WERI-Rb-1 (cell line): ENCODE measurements at regions not wholly inside any gene's neighbourhood (a gene's known extent, or its start where the extent isn't known, plus 50 kb on each side); places are given as distances from the start of the nearest gene placed in this dataset.

Experiments
- DNase-seq: peaks from one replicate; pipeline ENCODE4 v3.0.0-alpha.2; 2020
- H3K27ac ChIP-seq: fragments of 250-450 bp; sonication (Bioruptor Pico); 2 replicates; pipeline ENCODE4 v1.5.1; 2020; ENCODE audit warnings: mild to moderate bottlenecking, moderate library complexity
- H3K27me3 ChIP-seq: fragments of 250-450 bp; sonication (Bioruptor Pico); 2 replicates; pipeline ENCODE4 v1.5.1; 2021; ENCODE audit warnings: mild to moderate bottlenecking, low read depth, moderate library complexity; ENCODE audit not compliant: insufficient read depth, severe bottlenecking
- H3K36me3 ChIP-seq: fragments of 250-450 bp; sonication (Bioruptor Pico); 2 replicates; pipeline ENCODE4 v1.5.1; 2020; ENCODE audit warnings: mild to moderate bottlenecking, moderate library complexity
- H3K4me3 ChIP-seq: 2 replicates; pipeline ENCODE4 v1.5.1; 2011; ENCODE audit warnings: low read depth, mild to moderate bottlenecking, control low read depth, low read length
- H3K9me3 ChIP-seq: fragments of 250-450 bp; sonication (Bioruptor Pico); 2 replicates; pipeline ENCODE4 v1.5.1; 2021; ENCODE audit warnings: mild to moderate bottlenecking, moderate library complexity; ENCODE audit not compliant: severe bottlenecking
- CTCF ChIP-seq: IDR thresholded peaks from 2 replicates; pipeline ENCODE4 v1.5.1; 2011; ENCODE audit warnings: low read depth, mild to moderate bottlenecking, control low read depth, inconsistent platforms, low read length

DNA sequence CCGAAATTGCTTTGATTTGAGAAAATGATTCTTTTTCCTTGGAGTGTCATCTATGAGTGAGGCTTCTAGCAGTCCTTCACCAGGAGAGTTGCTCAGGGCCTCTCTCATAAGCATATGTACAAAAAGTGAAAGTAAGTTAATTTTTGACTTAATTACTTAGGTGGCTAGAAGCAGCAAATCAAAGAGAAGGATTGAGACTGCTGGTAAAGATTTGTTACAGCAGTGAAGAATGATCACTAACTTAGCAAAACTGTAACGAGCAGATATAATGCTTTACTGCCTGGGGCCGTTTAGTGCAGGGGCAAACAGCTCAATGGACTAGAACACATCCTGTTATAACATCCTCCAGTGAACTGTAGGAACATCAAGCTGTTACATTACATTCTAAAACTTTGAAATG lies 167.8 kb upstream of the RIPOR2 start:
- Histone ChIP-seq H3K36me3 (no peaks in the 10 kb centered on the region), H3K9me3 (no peaks in the 10 kb centered on the region), H3K27me3 (no peaks in the 10 kb centered on the region), H3K27ac (no peak overlapping the region), H3K4me3 (no peak overlapping the region)
- TF ChIP-seq CTCF = no peak
- DNase-seq = no peak

DNA sequence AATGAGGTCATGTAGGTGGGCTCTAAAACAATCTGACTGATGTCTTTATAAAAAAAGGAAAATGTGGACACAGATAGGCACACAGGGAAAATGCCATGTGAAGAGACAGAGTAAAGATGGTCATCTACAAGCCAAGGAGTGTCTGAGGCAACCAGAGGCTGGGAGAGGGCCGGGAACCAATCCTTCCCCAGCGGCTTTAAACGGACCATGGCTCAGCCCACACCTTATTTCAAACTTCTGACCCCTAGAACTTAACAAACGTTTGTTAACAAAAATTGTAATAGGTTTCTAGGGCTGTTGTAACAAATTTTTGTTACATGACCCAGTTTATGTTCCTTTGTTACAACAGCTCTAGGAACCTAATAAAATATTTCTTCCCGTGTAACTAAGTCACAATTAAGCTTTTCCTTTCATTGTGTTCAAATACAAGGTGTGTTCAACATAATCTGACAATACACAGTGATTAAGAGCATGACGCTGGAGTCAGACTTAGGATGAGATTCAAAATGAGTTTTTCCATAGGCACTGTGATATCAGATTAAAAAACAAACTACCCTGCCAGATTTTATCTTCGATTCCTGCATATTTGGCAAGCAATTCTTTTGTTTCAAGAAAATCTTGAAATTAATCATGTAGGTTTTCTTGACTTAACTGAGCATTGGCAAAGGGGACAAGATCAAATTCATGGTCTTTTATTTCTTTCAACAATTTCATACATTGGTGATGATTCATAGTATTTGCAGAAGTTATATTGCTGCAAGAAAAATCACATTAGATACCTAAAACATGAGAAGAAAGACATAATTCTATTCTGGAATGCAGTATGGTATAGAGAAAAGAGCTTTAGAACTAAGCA lies 169.5 kb upstream of the RIPOR2 start:
- no peak for TF ChIP-seq CTCF
- DNase-seq = no peak
- no peak overlapping the region for H3K27ac ChIP-seq
- H3K9me3 ChIP-seq = no peaks in the 10 kb centered on the region
- H3K36me3 ChIP-seq = no peaks in the 10 kb centered on the region
- H3K27me3 ChIP-seq = no peaks in the 10 kb centered on the region
- H3K4me3 ChIP-seq = no peak overlapping the region

DNA sequence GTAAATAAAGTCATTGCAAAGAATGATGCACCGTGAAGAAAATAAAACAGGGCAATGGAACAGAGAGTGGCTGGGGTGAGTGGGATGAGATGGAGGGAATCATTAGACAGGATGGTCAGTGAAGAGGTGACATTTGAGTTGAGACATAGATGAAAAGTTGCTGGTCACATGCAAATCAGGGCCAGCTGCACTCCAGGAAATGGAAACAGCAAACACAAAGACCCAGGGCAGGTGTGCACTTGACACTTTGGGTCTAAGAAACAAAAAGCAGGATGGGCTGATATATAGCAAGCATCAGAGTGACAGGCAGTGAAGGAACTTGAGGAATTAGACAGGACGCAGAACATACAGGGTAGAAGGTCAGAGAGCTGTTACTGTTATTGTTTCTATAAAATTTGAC lies 171.5 kb upstream of the RIPOR2 start:
- Histone ChIP-seq H3K9me3 (no peaks in the 10 kb centered on the region), H3K36me3 (no peaks in the 10 kb centered on the region), H3K27ac (no peak overlapping the region), H3K4me3 (no peak overlapping the region), H3K27me3 (no peaks in the 10 kb centered on the region)
- no peak for DNase-seq
- no peak for TF ChIP-seq CTCF

- Histone ChIP-seq H3K9me3 (no peaks in the 10 kb centered on the region), H3K27me3 (no peaks in the 10 kb centered on the region), H3K27ac (no peak overlapping the region), H3K4me3 (no peak overlapping the region), H3K36me3 (no peaks in the 10 kb centered on the region)
- TF ChIP-seq CTCF = no peak
- no peak for DNase-seq
Observed at GRCh38 chr6:25111782-25112181, 167.4 kb upstream of the CARMIL1 start.

- H3K4me3 ChIP-seq = no peak overlapping the region
- DNase-seq = no peak
- H3K9me3 ChIP-seq = no peaks in the 10 kb centered on the region
- TF ChIP-seq CTCF = no peak
- H3K27ac ChIP-seq = no peak overlapping the region
- H3K36me3 ChIP-seq = no peaks in the 10 kb centered on the region
- no peaks in the 10 kb centered on the region for H3K27me3 ChIP-seq
Observed at GRCh38 chr6:25112322-25112773, 166.8 kb upstream of the CARMIL1 start.

GRCh38 chr6:25113436-25113835 lies 165.7 kb upstream of the CARMIL1 start:
- H3K27ac ChIP-seq = no peak overlapping the region
- no peak for DNase-seq

More at GRCh38 chr6:25113436-25113835, 165.7 kb upstream of the CARMIL1 start:
- TF ChIP-seq CTCF = no peak
- no peaks in the 10 kb centered on the region for H3K9me3 ChIP-seq
- no peaks in the 10 kb centered on the region for H3K27me3 ChIP-seq
- no peak overlapping the region for H3K4me3 ChIP-seq
- H3K36me3 ChIP-seq = no peaks in the 10 kb centered on the region
